Colonic mucosa (tissue), 4 donors: ENCODE measurements at regions not wholly inside any gene's neighbourhood (a gene's known extent, or its start where the extent isn't known, plus 50 kb on each side); places are given as distances from the start of the nearest gene placed in this dataset.

Source experiments
- DNase-seq: peaks from one replicate; pipeline ENCODE4 v3.0.0-alpha.2; 2020
- H3K27ac ChIP-seq: fragments of 200-600 bp; one replicate; pipeline ENCODE4 v1.8.0; 2021
- H3K27me3 ChIP-seq: fragments of 200-600 bp; one replicate; pipeline ENCODE4 v1.8.0; 2021
- H3K36me3 ChIP-seq: fragments of 200-600 bp; one replicate; pipeline ENCODE4 v1.8.0; 2021
- H3K4me1 ChIP-seq: fragments of 200-600 bp; one replicate; pipeline ENCODE4 v1.8.0; 2021; ENCODE audit warnings: mild to moderate bottlenecking
- H3K4me3 ChIP-seq: fragments of 200-600 bp; one replicate; pipeline ENCODE4 v1.8.0; 2021
- H3K9ac ChIP-seq, 2 donors: one replicate each; pipeline ENCODE4 v1.7.0; 2013; ENCODE audit warnings: control low read depth in 2 of 2, low read depth in 2 of 2, low read length in 2 of 2
- H3K9me3 ChIP-seq: fragments of 200-600 bp; one replicate; pipeline ENCODE4 v1.8.0; 2021
- intact Hi-C: fragments of 100-400 bp; cut with DNase I; formaldehyde crosslinking; loops from one replicate; pipeline ENCODE4 v1.14.1; 2022
- TF ChIP-seq, protein P1 (sequence below): fragments of 200-600 bp; IDR thresholded peaks from one replicate; pipeline ENCODE4 v1.8.0; 2022; ENCODE audit warnings: antibody characterized with exemption, mild to moderate bottlenecking
- donor health status: healthy.
- donor health status: DM: no; HTN: no; CAD: no.
- donor health status: DM: no; HTN: no; CAD: no.

DNA sequence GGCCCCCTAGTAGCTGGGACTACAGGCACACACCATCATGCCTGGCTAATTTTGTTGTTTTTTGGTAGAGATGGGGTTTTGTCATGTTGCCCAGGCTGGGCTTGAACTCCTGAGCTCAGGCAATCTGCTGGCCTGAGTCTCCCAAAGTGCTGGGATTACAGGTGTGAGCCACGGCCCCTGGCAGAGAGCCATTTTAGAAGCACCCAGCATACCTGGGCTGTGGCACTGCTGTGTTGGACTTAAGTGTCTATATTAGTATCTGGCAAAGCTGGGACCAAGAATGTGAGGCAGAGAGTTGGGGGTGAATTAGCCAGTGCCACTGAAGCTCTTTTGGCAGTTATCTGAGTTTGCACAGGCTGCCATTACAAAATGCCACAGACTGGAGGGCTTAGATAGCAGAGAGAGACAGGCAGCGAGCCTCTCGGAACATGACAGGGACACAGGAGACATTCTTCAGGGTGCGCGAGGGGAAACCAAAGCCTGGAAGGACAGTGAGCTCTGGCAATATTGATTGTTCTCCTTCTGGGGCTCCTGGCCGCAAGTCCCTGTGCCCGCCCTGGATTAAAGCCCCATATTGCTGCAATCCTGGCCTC, 87.7 kb upstream of the ALX4 start:
- Histone ChIP-seq H3K9ac (no peak overlapping the region), H3K4me1 (no peaks in the 10 kb centered on the region), H3K9me3 (no peaks in the 10 kb centered on the region), H3K27me3 (no peaks in the 10 kb centered on the region), H3K36me3 (no peaks in the 10 kb centered on the region), H3K27ac (no peak overlapping the region), H3K4me3 (no peak overlapping the region)
- intact Hi-C loops = no loop called here
- no peak for DNase-seq
- TF ChIP-seq, protein P1, sequence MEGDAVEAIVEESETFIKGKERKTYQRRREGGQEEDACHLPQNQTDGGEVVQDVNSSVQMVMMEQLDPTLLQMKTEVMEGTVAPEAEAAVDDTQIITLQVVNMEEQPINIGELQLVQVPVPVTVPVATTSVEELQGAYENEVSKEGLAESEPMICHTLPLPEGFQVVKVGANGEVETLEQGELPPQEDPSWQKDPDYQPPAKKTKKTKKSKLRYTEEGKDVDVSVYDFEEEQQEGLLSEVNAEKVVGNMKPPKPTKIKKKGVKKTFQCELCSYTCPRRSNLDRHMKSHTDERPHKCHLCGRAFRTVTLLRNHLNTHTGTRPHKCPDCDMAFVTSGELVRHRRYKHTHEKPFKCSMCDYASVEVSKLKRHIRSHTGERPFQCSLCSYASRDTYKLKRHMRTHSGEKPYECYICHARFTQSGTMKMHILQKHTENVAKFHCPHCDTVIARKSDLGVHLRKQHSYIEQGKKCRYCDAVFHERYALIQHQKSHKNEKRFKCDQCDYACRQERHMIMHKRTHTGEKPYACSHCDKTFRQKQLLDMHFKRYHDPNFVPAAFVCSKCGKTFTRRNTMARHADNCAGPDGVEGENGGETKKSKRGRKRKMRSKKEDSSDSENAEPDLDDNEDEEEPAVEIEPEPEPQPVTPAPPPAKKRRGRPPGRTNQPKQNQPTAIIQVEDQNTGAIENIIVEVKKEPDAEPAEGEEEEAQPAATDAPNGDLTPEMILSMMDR = no peak

DNA sequence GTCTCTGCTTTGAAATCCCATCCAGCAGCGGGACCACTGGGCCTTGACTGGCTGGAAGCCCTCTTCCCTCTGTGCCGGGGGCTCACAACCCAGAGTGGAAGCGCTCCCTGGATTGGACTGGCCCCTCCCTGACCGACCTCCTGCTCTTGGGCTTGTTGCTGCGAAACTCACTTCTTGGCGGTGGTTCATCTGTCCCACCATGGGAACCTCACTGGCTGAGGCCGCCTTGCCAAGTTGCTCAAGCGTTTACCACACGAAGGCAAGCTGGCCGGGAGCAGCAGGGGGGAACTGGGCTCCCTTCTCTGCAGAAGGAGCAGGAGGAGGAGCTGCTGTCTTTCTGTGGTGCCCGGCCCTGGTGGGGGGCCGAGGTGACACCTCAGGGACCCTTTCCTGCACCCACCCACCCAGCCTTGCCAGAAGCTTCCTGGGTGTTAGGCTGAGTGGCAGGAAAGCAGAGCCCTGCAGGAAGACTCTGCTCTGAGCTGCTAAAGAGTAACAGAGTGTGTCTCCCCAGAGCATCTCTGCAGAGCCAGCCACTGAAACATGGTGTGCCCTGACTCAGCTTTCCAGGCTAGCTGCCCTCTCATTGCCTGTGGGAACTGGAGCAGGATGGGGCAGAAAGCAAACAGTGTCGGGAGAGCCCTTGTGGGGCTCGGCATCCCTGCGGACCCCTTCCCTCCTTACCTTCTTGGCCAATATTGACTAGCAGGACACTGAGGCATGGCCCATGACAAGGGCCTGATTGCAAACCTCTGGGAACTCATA, 88.5 kb upstream of the ALX4 start:
- no peaks in the 10 kb centered on the region for H3K36me3 ChIP-seq

DNA sequence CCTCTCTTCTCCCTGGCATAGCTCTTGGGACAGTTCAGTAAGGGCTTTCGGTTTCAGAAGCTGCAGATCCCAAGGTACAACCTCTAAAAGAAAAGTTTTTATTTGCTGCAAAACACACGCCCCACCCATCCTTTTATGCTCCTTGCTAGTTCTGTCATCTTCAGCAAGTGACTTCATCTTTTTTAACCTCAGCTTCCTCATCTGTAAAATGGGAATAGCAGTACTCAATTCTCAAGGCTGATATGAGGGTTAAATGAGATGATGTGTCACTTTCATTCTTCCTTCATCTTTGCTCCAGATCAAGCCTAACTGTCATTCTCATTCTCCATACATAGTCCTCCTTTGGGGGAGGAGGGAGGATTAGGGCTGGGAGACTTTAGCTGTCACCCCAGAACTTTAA, 90.0 kb upstream of the ALX4 start:
- Histone ChIP-seq H3K9ac (no peak overlapping the region), H3K9me3 (no peaks in the 10 kb centered on the region), H3K36me3 (no peaks in the 10 kb centered on the region), H3K27ac (no peak overlapping the region), H3K27me3 (no peaks in the 10 kb centered on the region), H3K4me3 (no peak overlapping the region), H3K4me1 (no peaks in the 10 kb centered on the region)
- intact Hi-C loops = no loop called here
- TF ChIP-seq, protein P1 = no peak
- DNase-seq = no peak

More for the DNA sequence above, 88.5 kb upstream of the ALX4 start:
- Histone ChIP-seq H3K9ac (no peak overlapping the region), H3K4me3 (no peak overlapping the region), H3K27me3 (no peaks in the 10 kb centered on the region), H3K4me1 (no peaks in the 10 kb centered on the region), H3K27ac (no peak overlapping the region), H3K9me3 (no peaks in the 10 kb centered on the region)
- intact Hi-C loops = no loop called here
- TF ChIP-seq, protein P1 = no peak
- no peak for DNase-seq

DNA sequence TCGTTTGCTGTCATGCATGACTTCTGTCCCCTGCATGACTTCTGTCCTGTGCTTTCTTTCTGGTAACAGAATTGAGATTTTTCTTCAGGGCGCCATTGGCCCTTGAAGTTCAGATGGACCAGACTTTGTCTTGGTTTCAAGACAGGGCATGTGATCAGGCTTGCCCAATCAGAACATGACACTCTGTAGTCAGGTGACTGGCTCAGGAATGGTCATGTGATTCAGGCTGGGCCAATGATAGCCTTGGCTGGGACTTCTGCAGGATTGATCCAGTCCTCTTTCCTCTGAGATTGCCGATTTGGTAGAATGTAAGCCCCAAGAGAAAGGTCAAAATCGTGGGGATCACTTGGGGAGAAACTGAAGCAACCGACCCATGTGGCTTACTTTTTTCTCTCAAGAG, 90.5 kb upstream of the ALX4 start:
- H3K9me3 ChIP-seq = no peaks in the 10 kb centered on the region
- intact Hi-C loops = no loop called here
- DNase-seq = no peak
- TF ChIP-seq, protein P1 = no peak
- H3K36me3 ChIP-seq = no peaks in the 10 kb centered on the region
- no peak overlapping the region for H3K9ac ChIP-seq
- H3K27ac ChIP-seq = no peak overlapping the region
- H3K4me1 ChIP-seq = no peaks in the 10 kb centered on the region
- H3K27me3 ChIP-seq = no peaks in the 10 kb centered on the region
- H3K4me3 ChIP-seq = no peak overlapping the region

DNA sequence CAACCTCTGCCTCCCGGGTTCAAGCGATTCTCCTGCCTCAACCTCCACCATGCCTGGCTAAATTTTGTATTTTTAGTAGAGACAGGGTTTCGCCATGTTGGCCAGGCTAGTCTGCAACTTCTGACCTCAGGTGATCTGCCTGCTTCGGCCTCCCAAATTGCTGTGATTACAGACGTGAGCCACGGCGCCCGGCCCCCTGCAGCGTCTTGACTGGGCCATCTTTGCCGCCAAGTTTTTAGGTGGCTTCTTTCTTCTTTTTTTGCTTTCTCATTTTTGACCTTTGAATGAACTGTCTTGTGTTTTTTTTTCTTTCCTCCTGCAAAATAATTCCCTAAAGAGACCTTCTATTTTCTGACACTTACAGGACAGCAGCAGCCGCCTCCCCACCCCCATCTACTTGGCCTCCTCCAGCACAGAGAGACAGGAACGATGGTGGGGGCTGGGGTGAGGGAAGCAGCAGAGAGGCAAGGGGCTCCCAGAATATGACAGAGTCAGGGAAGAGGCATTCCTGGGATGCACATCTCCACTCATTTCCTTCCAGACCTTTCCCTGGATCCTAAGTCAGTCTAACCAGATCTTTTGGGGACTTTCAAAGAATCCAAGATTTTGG, 92.6 kb upstream of the ALX4 start:
- Histone ChIP-seq H3K4me1 (no peaks in the 10 kb centered on the region), H3K9ac (no peak overlapping the region), H3K9me3 (no peaks in the 10 kb centered on the region), H3K36me3 (no peaks in the 10 kb centered on the region), H3K27me3 (no peaks in the 10 kb centered on the region), H3K4me3 (no peak overlapping the region), H3K27ac (no peak overlapping the region)
- DNase-seq = no peak
- TF ChIP-seq, protein P1 = no peak
- intact Hi-C loops = no loop called here
